K562 (cell line): ENCODE measurements at regions not wholly inside any gene's neighbourhood (a gene's known extent, or its start where the extent isn't known, plus 50 kb on each side); places are given as distances from the start of the nearest gene placed in this dataset.

Experiments
- ATAC-seq: fragments of 200-7000 bp; cut with Tn5 transposase; 3 replicates; pipeline ENCODE4 v1.9.1; 2020; ENCODE audit warnings: moderate library complexity
- BruUV-seq: library from RNA; stranded (reverse); fragments of 400-500 nt; replicated peaks from 2 replicates; lab custom pipeline; 2021; lab: Mats Ljungman, UMichigan
- CTCF ChIA-PET: fragments of 300-600 bp; formaldehyde crosslinking; extraction: SDS; loops from one replicate; lab custom pipeline; 2021; ENCODE audit warnings: low intra/inter-chr PET ratio; lab: Yijun Ruan, JAX
- POLR2A ChIA-PET: fragments of 300-600, 350-650 bp; sonication (Branson Sonifier 250); formaldehyde crosslinking; extraction: SDS; loops from one replicate; lab custom pipeline; 2021; ENCODE audit warnings: antibody characterized with exemption, inconsistent platforms; lab: Yijun Ruan, JAX
- DNase-seq, 4 experiments: peaks; one replicate each; pipeline versions ENCODE4 v3.0.0 to v3.0.0-alpha.2; 2011 to 2018; ENCODE audit warnings: low spot score in 3 of 4, mixed read lengths in 3 of 4; ENCODE audit errors: extremely low read depth in 1 of 4
- FAIRE-seq: peaks from 2 replicates; lab custom pipeline; 2011; peaks lifted over from hg19 to GRCh38; lab: Jason Lieb, UNC
- H2AFZ ChIP-seq: 2 replicates; pipeline ENCODE4 v1.6.0; 2011; ENCODE audit warnings: low read depth, low read length, control low read depth, inconsistent platforms
- H3K27ac ChIP-seq: fragments of 200-600 bp; 3 replicates; pipeline ENCODE4 v1.8.0; 2011; ENCODE audit warnings: low read depth, mild to moderate bottlenecking, control low read depth, inconsistent platforms, low read length, moderate library complexity, mixed read lengths; ENCODE audit errors: extremely low read depth
- H3K27me3 ChIP-seq, 2 experiments: fragments of 300-600 bp in 1 of 2; 2 replicates in 1 of 2; 3 replicates in 1 of 2; pipeline versions ENCODE4 v1.6.0 to v1.8.0; 2011; ENCODE audit warnings: inconsistent platforms in 2 of 2, low read length in 2 of 2, mild to moderate bottlenecking in 1 of 2, mixed read lengths in 1 of 2, moderate library complexity in 1 of 2; ENCODE audit not compliant: control insufficient read depth in 2 of 2, insufficient read depth in 2 of 2
- H3K36me3 ChIP-seq: fragments of 300-600 bp; 3 replicates; pipeline ENCODE4 v1.8.0; 2011; ENCODE audit warnings: mild to moderate bottlenecking, low read length, inconsistent platforms; ENCODE audit not compliant: control insufficient read depth, insufficient read depth
- H3K4me1 ChIP-seq, 2 experiments: fragments of 200-600 bp in 1 of 2; replicated peaks in 1 of 2; 2 replicates in 1 of 2; 3 replicates in 1 of 2; pipeline versions ENCODE4 v1.5.1 to v1.8.0; 2011; ENCODE audit warnings: inconsistent platforms in 2 of 2, low read length in 2 of 2, mild to moderate bottlenecking in 1 of 2, mixed read lengths in 1 of 2, moderate library complexity in 1 of 2; ENCODE audit not compliant: control insufficient read depth in 2 of 2, insufficient read depth in 2 of 2
- H3K4me2 ChIP-seq: 2 replicates; pipeline ENCODE4 v1.6.1; 2011; ENCODE audit warnings: low read length, control low read depth, inconsistent platforms, mixed read lengths; ENCODE audit not compliant: insufficient read depth
- H3K4me3 ChIP-seq: fragments of 200-600 bp; sonication (generic), shearing (Covaris generic); 2 replicates; pipeline ENCODE4 v1.5.1; 2016; ENCODE audit warnings: control low read depth, inconsistent platforms
- H3K79me2 ChIP-seq: fragments of 200-600 bp; 3 replicates; pipeline ENCODE4 v1.8.0; 2011; ENCODE audit warnings: low read length, inconsistent platforms; ENCODE audit not compliant: control insufficient read depth, insufficient read depth
- H3K9ac ChIP-seq, 2 experiments: 2 replicates each; pipeline versions ENCODE4 v1.6.0 to v1.6.1; 2011; ENCODE audit warnings: low read depth in 2 of 2, low read length in 2 of 2, control low read depth in 1 of 2, inconsistent platforms in 1 of 2, mild to moderate bottlenecking in 1 of 2, mixed read lengths in 1 of 2; ENCODE audit not compliant: insufficient read depth in 1 of 2
- H3K9me1 ChIP-seq: one replicate; pipeline ENCODE4 v1.6.0; 2011; ENCODE audit warnings: inconsistent platforms, mild to moderate bottlenecking, low read length, moderate library complexity; ENCODE audit not compliant: control insufficient read depth, insufficient read depth
- H3K9me3 ChIP-seq: replicated peaks from 2 replicates; pipeline ENCODE4 v1.5.1; 2011; ENCODE audit warnings: low read depth, low read length, inconsistent platforms; ENCODE audit not compliant: control insufficient read depth, insufficient read depth
- H4K20me1 ChIP-seq: replicated peaks from 2 replicates; pipeline ENCODE4 v1.6.1; 2011; ENCODE audit warnings: low read length, inconsistent platforms, mixed read lengths; ENCODE audit not compliant: control insufficient read depth, insufficient read depth
- ATF1 ChIP-seq, 2 experiments: fragments of 450-650 bp in 1 of 2; IDR thresholded peaks; 2 replicates each; pipeline ENCODE4 v1.6.1; 2016; ENCODE audit warnings: missing compliant biosample characterization in 1 of 2, missing genetic modification characterization in 1 of 2
- ATF7 ChIP-seq: fragments of 450-650 bp; IDR thresholded peaks from 2 replicates; pipeline ENCODE4 v1.7.1; 2014; ENCODE audit warnings: mild to moderate bottlenecking, moderate library complexity
- ELK3 ChIP-seq: fragments of 450-650 bp; formaldehyde crosslinking; IDR thresholded peaks from 2 replicates; pipeline ENCODE4 v1.4.0; 2020; ENCODE audit warnings: mild to moderate bottlenecking
- FOS ChIP-seq: IDR thresholded peaks from 3 replicates; pipeline ENCODE4 v1.6.1; 2011; ENCODE audit not compliant: insufficient read length; ENCODE audit errors: extremely low read depth
- MYNN ChIP-seq, 2 experiments: sonication (generic); formaldehyde crosslinking in 1 of 2; IDR thresholded peaks; 2 replicates each; pipeline versions ENCODE4 v1.5.0 to v1.6.1; 2016 to 2020; ENCODE audit warnings: antibody characterized with exemption in 1 of 2, missing genetic modification reagents in 1 of 2
- PCBP2 ChIP-seq: fragments of 200-400 bp; formaldehyde crosslinking; IDR thresholded peaks from 2 replicates; pipeline ENCODE4 v1.6.1; 2018; ENCODE audit warnings: low read length, low read depth, mild to moderate bottlenecking, moderate library complexity; ENCODE audit not compliant: poor library complexity, severe bottlenecking
- TCF3 ChIP-seq: sonication (generic); formaldehyde crosslinking; IDR thresholded peaks from 2 replicates; pipeline ENCODE4 v1.4.0; 2020; ENCODE audit warnings: mild to moderate bottlenecking, missing genetic modification reagents
- ZKSCAN3 ChIP-seq: fragments of 250-450 bp; sonication (Bioruptor Pico); IDR thresholded peaks from 2 replicates; pipeline ENCODE4 v1.4.0; 2020
- ZNF133 ChIP-seq: fragments of 250-450 bp; sonication (Bioruptor Pico); IDR thresholded peaks from 2 replicates; pipeline ENCODE4 v1.4.0; 2020; ENCODE audit warnings: mild to moderate bottlenecking
- ZNF134 ChIP-seq: fragments of 250-450 bp; sonication (Bioruptor Pico); conservative IDR thresholded peaks from 2 replicates; pipeline ENCODE4 v1.4.0; 2020
- ZNF644 ChIP-seq: fragments of 200-800 bp; sonication (Bioruptor generic); IDR thresholded peaks from 2 replicates; pipeline ENCODE4 v1.6.1; 2016; ENCODE audit warnings: low read depth, missing genetic modification characterization, missing compliant biosample characterization
- WGBS: fragments of 100-300 bp; shearing (Covaris generic); methylation state at CpG from one replicate; pipeline ENCODE4 v1.1.6; 2016; ENCODE audit warnings: low coverage, mixed read lengths; ENCODE audit not compliant: insufficient coverage; ENCODE audit errors: missing lambda C conversion rate; 5-methylcytosine and 5-hydroxymethylcytosine counted together
- in situ Hi-C: fragments of 300-500 bp; cut with MboI; formaldehyde crosslinking; loops from 4 replicates; pipeline ENCODE4 v1.15.0; 2018; ENCODE audit warnings: inconsistent platforms, mixed read lengths
- intact Hi-C: fragments of 100-400 bp; cut with micrococcal nuclease; formaldehyde crosslinking; loops from 2 replicates; pipeline ENCODE4 v1.14.2; 2022
- TF ChIP-seq, protein P1 (sequence below): fragments of 450-650 bp; formaldehyde crosslinking; IDR thresholded peaks from 2 replicates; pipeline ENCODE4 v1.4.0; 2022; ENCODE audit warnings: missing genetic modification characterization

DNA sequence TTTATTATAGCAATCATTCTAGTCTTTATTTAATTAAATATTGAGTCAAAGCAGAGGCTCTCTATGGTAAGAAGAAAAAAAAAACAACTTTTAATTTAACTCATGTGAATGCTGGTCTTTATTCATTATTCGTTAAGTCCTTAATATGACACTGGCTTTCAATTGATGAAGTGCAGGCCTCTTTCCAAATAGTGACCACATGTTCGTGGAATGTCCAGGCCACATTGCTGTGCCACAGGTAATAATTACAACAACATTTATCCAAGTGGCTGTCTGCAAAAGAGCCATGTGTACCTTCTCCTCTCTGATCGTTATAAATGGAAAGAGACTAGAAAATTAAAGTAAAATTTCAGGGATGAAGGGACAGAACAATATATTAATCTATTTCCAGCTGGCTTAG lies 220.1 kb upstream of the PABPC4L start:
- Histone ChIP-seq H3K9me1 (no peaks in the 10 kb centered on the region), H4K20me1 (no peaks in the 10 kb centered on the region), H3K9ac (no peak overlapping the region), H3K27me3 (no peaks in the 10 kb centered on the region), H2AFZ (no peak overlapping the region), H3K79me2 (no peaks in the 10 kb centered on the region), H3K9me3 (no peaks in the 10 kb centered on the region), H3K27ac (no peak overlapping the region), H3K4me2 (no peak overlapping the region), H3K4me3 (no peak overlapping the region), H3K4me1 (no peaks in the 10 kb centered on the region), H3K36me3 (no peaks in the 10 kb centered on the region)
- intact Hi-C loops = no loop called here
- in situ Hi-C loops = no loop called here
- no peak for FAIRE-seq
- TF ChIP-seq ATF1 (CRISPR knock-in tag; IDR thresholded peaks at IDR 0.05) = no peak
- no peak for TF ChIP-seq ATF1 (tag; IDR thresholded peaks at IDR 0.05)
- no TSS peak for BruUV-seq
- WGBS = 0% methylated on average over 3 of the region's 3 CpGs
- no peak for DNase-seq
- no peak for ATAC-seq
- POLR2A ChIA-PET = no interaction called here
- CTCF ChIA-PET = no interaction called here

DNA sequence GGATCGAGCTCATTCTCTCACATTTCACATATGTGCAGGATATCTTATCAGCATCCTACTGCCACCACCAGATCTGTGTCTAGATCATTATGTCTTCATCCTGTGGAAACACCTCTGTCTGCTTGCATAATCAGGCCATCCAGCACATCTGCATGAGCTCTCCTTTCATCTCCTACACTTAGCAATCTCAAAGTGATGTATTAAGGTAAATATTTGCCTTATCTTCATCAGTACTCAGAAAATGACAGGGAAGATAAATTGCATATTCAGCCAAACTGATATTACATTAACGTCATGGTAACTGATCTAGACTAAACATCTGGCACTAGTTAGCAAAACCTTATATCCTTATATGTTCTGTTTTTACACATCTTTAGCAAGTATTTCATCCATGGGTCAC lies 207.3 kb upstream of the PABPC4L start:
- intact Hi-C loops (no loop called here), in situ Hi-C loops (no loop called here)
- no peak overlapping the region for H3K27ac ChIP-seq
- no peak overlapping the region for H3K9ac ChIP-seq
- no peaks in the 10 kb centered on the region for H3K9me1 ChIP-seq
- no peaks in the 10 kb centered on the region for H4K20me1 ChIP-seq
- no peak for ATAC-seq
- H3K4me1 ChIP-seq = no peaks in the 10 kb centered on the region
- H3K36me3 ChIP-seq = no peaks in the 10 kb centered on the region
- no peak overlapping the region for H2AFZ ChIP-seq
- FAIRE-seq = no peak
- H3K79me2 ChIP-seq = no peaks in the 10 kb centered on the region
- no peaks in the 10 kb centered on the region; the same call in 1 of the 2 replicates for H3K9me3 ChIP-seq
- 0% methylated on average over 2 of the region's 2 CpGs for WGBS
- no peak for TF ChIP-seq TCF3
- TF ChIP-seq ZKSCAN3 (CRISPR knock-in tag) = no peak
- no peak for TF ChIP-seq MYNN (IDR thresholded peaks at IDR 0.05)
- TF ChIP-seq MYNN (CRISPR knock-in tag; IDR thresholded peaks at IDR 0.05) = no peak
- TF ChIP-seq, protein P1, sequence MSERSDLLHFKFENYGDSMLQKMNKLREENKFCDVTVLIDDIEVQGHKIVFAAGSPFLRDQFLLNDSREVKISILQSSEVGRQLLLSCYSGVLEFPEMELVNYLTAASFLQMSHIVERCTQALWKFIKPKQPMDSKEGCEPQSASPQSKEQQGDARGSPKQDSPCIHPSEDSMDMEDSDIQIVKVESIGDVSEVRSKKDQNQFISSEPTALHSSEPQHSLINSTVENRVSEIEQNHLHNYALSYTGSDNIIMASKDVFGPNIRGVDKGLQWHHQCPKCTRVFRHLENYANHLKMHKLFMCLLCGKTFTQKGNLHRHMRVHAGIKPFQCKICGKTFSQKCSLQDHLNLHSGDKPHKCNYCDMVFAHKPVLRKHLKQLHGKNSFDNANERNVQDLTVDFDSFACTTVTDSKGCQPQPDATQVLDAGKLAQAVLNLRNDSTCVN (CRISPR knock-in tag) = no peak
- TF ChIP-seq FOS = no peak
- no peak for TF ChIP-seq ZNF134 (CRISPR knock-in tag)
- TF ChIP-seq ATF7 = no peak
- TF ChIP-seq ELK3 (CRISPR knock-in tag) = no peak
- TF ChIP-seq PCBP2 = no peak
- TF ChIP-seq ZNF133 = no peak
- TF ChIP-seq ZNF644 = no peak
- no peak for DNase-seq
- no peak overlapping the region for H3K4me3 ChIP-seq
- no peaks in the 10 kb centered on the region for H3K27me3 ChIP-seq
- BruUV-seq = no TSS peak
- CTCF ChIA-PET = no interaction called here
- POLR2A ChIA-PET = no interaction called here
- no peak overlapping the region for H3K4me2 ChIP-seq
